Uterus (tissue), 2 donors: ENCODE measurements at regions not wholly inside any gene's neighbourhood (a gene's known extent, or its start where the extent isn't known, plus 50 kb on each side); places are given as distances from the start of the nearest gene placed in this dataset.

Experiments used
- CTCF ChIP-seq, 4 experiments: fragments of 200-600 bp in 2 of 4; fragments of 450-650 bp in 2 of 4; sonication (generic) in 2 of 4; IDR thresholded peaks; one replicate each; pipeline ENCODE4 v1.5.1; 2016 to 2019; ENCODE audit warnings: antibody characterized with exemption in 4 of 4, mild to moderate bottlenecking in 2 of 4, moderate library complexity in 1 of 4
- POLR2A ChIP-seq, 2 donors: fragments of 450-650 bp; IDR thresholded peaks; one replicate each; pipeline ENCODE4 v1.6.1; 2016; ENCODE audit warnings: antibody characterized with exemption in 2 of 2, mild to moderate bottlenecking in 1 of 2, moderate library complexity in 1 of 2

GRCh38 chr2:129056959-129057317 is 738.3 kb upstream of the HS6ST1 start:
- TF ChIP-seq POLR2A (IDR thresholded peaks at IDR 0.05): no peak
- TF ChIP-seq CTCF (IDR thresholded peaks at IDR 0.05): no peak
